ENCODE measurements at regions not wholly inside any gene's neighbourhood (a gene's known extent, or its start where the extent isn't known, plus 50 kb on each side); places are given as distances from the start of the nearest gene placed in this dataset.

GRCh38 chr20:50376179-50376887, 133.8 kb upstream of the PTPN1 start:
- TF ChIP-seq CTCF (optimal IDR thresholded peaks at IDR 0.05 in 1 of 3, IDR thresholded peaks at IDR 0.05 in 1 of 3, conservative IDR thresholded peaks at IDR 0.05 in 1 of 3; ENCODE audit: extremely low read depth in 1 of 3, insufficient read depth in 2 of 3, low read length in 3 of 3) (no peak), EZH2 (IDR thresholded peaks at IDR 0.05; ENCODE audit: low read length) (no peak)

Data from keratinocyte (primary cell).